Small intestine (tissue), 7 donors: ENCODE measurements at regions not wholly inside any gene's neighbourhood (a gene's known extent, or its start where the extent isn't known, plus 50 kb on each side); places are given as distances from the start of the nearest gene placed in this dataset.
A peak's percentile ranks its signal among the peaks of the same experiment; 100 is the strongest.

Source experiments
- DNase-seq, 2 donors: peaks; one replicate each; pipeline versions ENCODE4 v3.0.0 to v3.0.0-alpha.2; 2013
- FAIRE-seq: peaks from 2 replicates; lab custom pipeline; 2012; peaks lifted over from hg19 to GRCh38; lab: Jason Lieb, UNC
- H3K27ac ChIP-seq, 3 donors: one replicate each; pipeline ENCODE4 v1.5.1; 2013; ENCODE audit warnings: low read length in 2 of 3, mild to moderate bottlenecking in 2 of 3, control low read depth in 1 of 3, inconsistent platforms in 1 of 3, low read depth in 1 of 3, moderate library complexity in 1 of 3
- H3K27me3 ChIP-seq, 3 donors: one replicate each; pipeline ENCODE4 v1.6.1; 2013; ENCODE audit warnings: low read length in 3 of 3, inconsistent platforms in 1 of 3; ENCODE audit not compliant: control insufficient read depth in 3 of 3, insufficient read depth in 3 of 3
- H3K36me3 ChIP-seq, 3 donors: one replicate each; pipeline ENCODE4 v1.6.1; 2013; ENCODE audit warnings: low read length in 3 of 3, inconsistent platforms in 1 of 3, low read depth in 1 of 3, mild to moderate bottlenecking in 1 of 3, moderate library complexity in 1 of 3; ENCODE audit not compliant: control insufficient read depth in 3 of 3, insufficient read depth in 2 of 3
- H3K4me1 ChIP-seq, 3 donors: one replicate each; pipeline ENCODE4 v1.6.1; 2013; ENCODE audit warnings: low read length in 2 of 3, inconsistent platforms in 1 of 3, low read depth in 1 of 3, mild to moderate bottlenecking in 1 of 3, moderate library complexity in 1 of 3; ENCODE audit not compliant: control insufficient read depth in 3 of 3, insufficient read depth in 2 of 3
- H3K4me3 ChIP-seq, 3 donors: one replicate each; pipeline ENCODE4 v1.5.1; 2013; ENCODE audit warnings: low read length in 3 of 3, control low read depth in 1 of 3, inconsistent platforms in 1 of 3, low read depth in 1 of 3, mild to moderate bottlenecking in 1 of 3, moderate library complexity in 1 of 3
- H3K9me3 ChIP-seq, 2 donors: one replicate each; pipeline ENCODE4 v1.6.1; 2013; ENCODE audit warnings: low read depth in 1 of 2, low read length in 1 of 2; ENCODE audit not compliant: control insufficient read depth in 2 of 2, insufficient read depth in 1 of 2
- whole genome bisulfite sequencing, 3 donors: extraction: QIAGEN DNeasy Blood & Tissue Kit; methylation state at CpG; one replicate each; pipeline ENCODE4 v1.1.7; 2013; 5-methylcytosine and 5-hydroxymethylcytosine counted together
- donor health status: healthy with polysubstance abuse.
- donor health status: control.
- donor health status: control.
- donor health status: Bipolar disorder and iron deficiency.
- donor health status: healthy.

GRCh38 chr18:70674896-70675295 is 386.1 kb downstream of the SOCS6 start:
- Histone ChIP-seq H3K27ac (no peak overlapping the region), H3K4me3 (no peak overlapping the region), H3K27me3 (no peaks in the 10 kb centered on the region), H3K4me1 (no peaks in the 10 kb centered on the region), H3K36me3 (no peaks in the 10 kb centered on the region), H3K9me3 (peaks cover 0 to 3% of the 10 kb centered on the region in 2 donors)
- 81 to 91% (median 84%) methylated on average over 3 of the region's 3 CpGs for WGBS, 3 donors
- no peak for DNase-seq
- no peak for FAIRE-seq

- WGBS, 3 donors, result 55 to 74% (median 73%) methylated on average over 6 of the region's 6 CpGs
- no peaks in the 10 kb centered on the region for H3K4me1 ChIP-seq
- H3K27me3 ChIP-seq, result no peaks in the 10 kb centered on the region
- no peak overlapping the region for H3K4me3 ChIP-seq
- H3K36me3 ChIP-seq, result no peaks in the 10 kb centered on the region
- DNase-seq (no peak), FAIRE-seq (no peak)
- peaks cover 0 to 13% of the 10 kb centered on the region in 2 donors for H3K9me3 ChIP-seq
- H3K27ac ChIP-seq, result no peak overlapping the region
Observed at GRCh38 chr18:70673831-70674230, 385.0 kb downstream of the SOCS6 start.

- WGBS, 3 donors, result 65 to 74% (median 71%) methylated on average over 5 of the region's 5 CpGs
Observed at GRCh38 chr18:70672581-70672980, 383.7 kb downstream of the SOCS6 start.

GRCh38 chr18:70671889-70672565 is 383.2 kb downstream of the SOCS6 start:
- no peaks in the 10 kb centered on the region for H3K27me3 ChIP-seq
- H3K27ac ChIP-seq, result peak overlapping the region in 1 of 3 donors; percentile 3
- no peak for DNase-seq
- no peaks in the 10 kb centered on the region for H3K4me1 ChIP-seq
- H3K36me3 ChIP-seq, result no peaks in the 10 kb centered on the region
- WGBS, 3 donors, result 80 to 87% (median 84%) methylated on average over 9 of the region's 9 CpGs
- FAIRE-seq, result no peak
- peaks cover 0 to 15% of the 10 kb centered on the region in 2 donors for H3K9me3 ChIP-seq
- H3K4me3 ChIP-seq, result no peak overlapping the region

More at GRCh38 chr18:70672581-70672980, 383.7 kb downstream of the SOCS6 start:
- peaks cover 0 to 15% of the 10 kb centered on the region in 2 donors for H3K9me3 ChIP-seq
- FAIRE-seq (no peak), DNase-seq (no peak)
- H3K27me3 ChIP-seq, result no peaks in the 10 kb centered on the region
- H3K27ac ChIP-seq, result no peak overlapping the region
- no peak overlapping the region for H3K4me3 ChIP-seq
- H3K4me1 ChIP-seq, result no peaks in the 10 kb centered on the region
- H3K36me3 ChIP-seq, result no peaks in the 10 kb centered on the region

- H3K9me3 ChIP-seq, result peaks cover 0 to 15% of the 10 kb centered on the region in 2 donors
- no peak for DNase-seq
- no peak overlapping the region for H3K4me3 ChIP-seq
- no peaks in the 10 kb centered on the region for H3K36me3 ChIP-seq
- no peak for FAIRE-seq
- no peaks in the 10 kb centered on the region for H3K4me1 ChIP-seq
- H3K27ac ChIP-seq, result no peak overlapping the region
- H3K27me3 ChIP-seq, result no peaks in the 10 kb centered on the region
Observed at GRCh38 chr18:70666936-70667335, 378.1 kb downstream of the SOCS6 start.

GRCh38 chr18:70663141-70663540 is 374.3 kb downstream of the SOCS6 start:
- no peak for FAIRE-seq
- 73 to 80% (median 75%) methylated on average over 2 of the region's 2 CpGs for WGBS, 3 donors
- Histone ChIP-seq H3K9me3 (no peaks in the 10 kb centered on the region), H3K4me1 (no peaks in the 10 kb centered on the region), H3K36me3 (no peaks in the 10 kb centered on the region), H3K27ac (no peak overlapping the region), H3K27me3 (no peaks in the 10 kb centered on the region), H3K4me3 (no peak overlapping the region)
- DNase-seq, result no peak

- H3K4me1 ChIP-seq, result no peaks in the 10 kb centered on the region
- 86 to 90% (median 86%) methylated on average over 4 of the region's 4 CpGs for WGBS, 3 donors
- FAIRE-seq (no peak), DNase-seq (no peak)
- H3K27me3 ChIP-seq, result no peaks in the 10 kb centered on the region
- H3K36me3 ChIP-seq, result no peaks in the 10 kb centered on the region
- no peaks in the 10 kb centered on the region for H3K9me3 ChIP-seq
- H3K27ac ChIP-seq, result no peak overlapping the region
- H3K4me3 ChIP-seq, result no peak overlapping the region
Observed at GRCh38 chr18:70662588-70662987, 373.7 kb downstream of the SOCS6 start.

- H3K36me3 ChIP-seq, result no peaks in the 10 kb centered on the region
- no peaks in the 10 kb centered on the region for H3K4me1 ChIP-seq
- no peaks in the 10 kb centered on the region for H3K9me3 ChIP-seq
- WGBS, 3 donors, result 36 to 41% (median 37%) methylated on average over 13 of the region's 13 CpGs
- DNase-seq (no peak), FAIRE-seq (no peak)
- H3K4me3 ChIP-seq, result no peak overlapping the region
- no peak overlapping the region for H3K27ac ChIP-seq
- H3K27me3 ChIP-seq, result no peaks in the 10 kb centered on the region
Observed at GRCh38 chr18:70659036-70659925, 370.4 kb downstream of the SOCS6 start.
